ENCODE measurements at regions not wholly inside any gene's neighbourhood (a gene's known extent, or its start where the extent isn't known, plus 50 kb on each side); places are given as distances from the start of the nearest gene placed in this dataset.

DNA sequence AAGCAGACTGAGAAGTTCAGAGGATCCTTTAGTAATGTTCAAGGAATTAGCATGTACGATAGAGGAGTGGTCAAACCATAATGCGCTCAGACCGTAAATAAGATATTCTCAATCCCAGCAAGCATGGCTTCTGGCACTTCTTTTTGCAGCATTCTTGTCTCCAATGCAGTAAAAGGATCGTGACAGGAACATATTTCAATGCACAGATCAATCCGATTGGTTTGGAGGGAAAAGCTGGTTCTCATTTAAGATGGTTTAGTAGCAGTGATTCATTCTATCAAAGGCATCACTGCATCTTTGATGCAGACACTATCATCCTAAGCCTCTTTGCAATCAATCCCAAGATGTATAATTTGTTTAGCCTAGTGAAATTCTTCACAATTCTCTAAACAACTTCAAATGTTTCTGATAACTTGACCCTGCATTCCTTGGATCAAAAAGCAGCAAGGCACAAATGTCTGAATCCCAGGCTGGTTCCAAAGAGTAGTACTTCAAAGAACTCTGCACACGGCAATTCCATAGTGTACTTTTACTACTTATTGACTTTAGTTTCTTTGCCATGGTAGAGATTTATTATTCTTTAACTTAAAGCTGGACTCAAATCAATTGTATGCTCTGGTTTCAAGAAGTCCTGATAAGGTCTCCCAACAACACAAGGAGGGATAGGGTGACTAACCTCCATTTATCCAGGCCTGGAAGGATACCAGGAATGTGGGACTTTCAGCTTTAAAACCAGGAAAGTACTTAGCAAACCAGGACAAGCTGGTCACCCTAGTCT lies 96.8 kb upstream of the MDM1 start:
- Histone ChIP-seq H3K4me1 (ENCODE audit: insufficient read depth, poor library complexity, severe bottlenecking) (no peaks in the 10 kb centered on the region), H3K9me3 (ENCODE audit: severe bottlenecking) (no peaks in the 10 kb centered on the region), H3K36me3 (ENCODE audit: low read depth) (no peaks in the 10 kb centered on the region), H3K4me3 (ENCODE audit: severe bottlenecking) (no peak overlapping the region), H3K27ac (ENCODE audit: poor library complexity, severe bottlenecking) (no peak overlapping the region), H3K27me3 (ENCODE audit: insufficient read depth, poor library complexity, severe bottlenecking) (no peaks in the 10 kb centered on the region)
- ATAC-seq (ENCODE audit: low read depth) (no peak), DNase-seq (ENCODE audit: low spot score) (no peak)
- TF ChIP-seq, protein P1, sequence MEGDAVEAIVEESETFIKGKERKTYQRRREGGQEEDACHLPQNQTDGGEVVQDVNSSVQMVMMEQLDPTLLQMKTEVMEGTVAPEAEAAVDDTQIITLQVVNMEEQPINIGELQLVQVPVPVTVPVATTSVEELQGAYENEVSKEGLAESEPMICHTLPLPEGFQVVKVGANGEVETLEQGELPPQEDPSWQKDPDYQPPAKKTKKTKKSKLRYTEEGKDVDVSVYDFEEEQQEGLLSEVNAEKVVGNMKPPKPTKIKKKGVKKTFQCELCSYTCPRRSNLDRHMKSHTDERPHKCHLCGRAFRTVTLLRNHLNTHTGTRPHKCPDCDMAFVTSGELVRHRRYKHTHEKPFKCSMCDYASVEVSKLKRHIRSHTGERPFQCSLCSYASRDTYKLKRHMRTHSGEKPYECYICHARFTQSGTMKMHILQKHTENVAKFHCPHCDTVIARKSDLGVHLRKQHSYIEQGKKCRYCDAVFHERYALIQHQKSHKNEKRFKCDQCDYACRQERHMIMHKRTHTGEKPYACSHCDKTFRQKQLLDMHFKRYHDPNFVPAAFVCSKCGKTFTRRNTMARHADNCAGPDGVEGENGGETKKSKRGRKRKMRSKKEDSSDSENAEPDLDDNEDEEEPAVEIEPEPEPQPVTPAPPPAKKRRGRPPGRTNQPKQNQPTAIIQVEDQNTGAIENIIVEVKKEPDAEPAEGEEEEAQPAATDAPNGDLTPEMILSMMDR (IDR thresholded peaks at IDR 0.05; ENCODE audit: poor library complexity, severe bottlenecking) = no peak

DNA sequence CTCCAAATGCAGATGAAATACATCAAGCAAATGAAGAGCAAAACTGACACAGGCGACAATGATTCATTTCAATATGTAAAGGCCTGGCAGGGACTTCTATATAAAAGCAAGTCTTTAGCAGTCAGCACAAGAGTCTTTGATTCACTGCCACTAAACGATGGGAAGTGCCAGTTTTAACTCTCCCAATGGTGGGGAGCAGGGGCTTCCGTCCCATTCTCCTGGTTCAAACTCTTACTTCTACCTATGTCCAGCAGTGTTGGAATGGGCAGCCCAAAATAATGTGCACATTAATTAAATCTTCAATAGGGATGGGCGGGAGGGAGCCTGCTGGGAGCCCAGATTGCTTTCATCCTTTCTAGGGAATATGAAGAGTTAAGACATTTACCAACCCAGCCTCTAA lies 97.5 kb upstream of the MDM1 start:
- Histone ChIP-seq H3K27me3 (ENCODE audit: insufficient read depth, poor library complexity, severe bottlenecking) (no peaks in the 10 kb centered on the region), H3K9me3 (ENCODE audit: severe bottlenecking) (no peaks in the 10 kb centered on the region), H3K27ac (ENCODE audit: poor library complexity, severe bottlenecking) (no peak overlapping the region), H3K4me1 (ENCODE audit: insufficient read depth, poor library complexity, severe bottlenecking) (no peaks in the 10 kb centered on the region), H3K4me3 (ENCODE audit: severe bottlenecking) (no peak overlapping the region), H3K36me3 (ENCODE audit: low read depth) (no peaks in the 10 kb centered on the region)
- TF ChIP-seq, protein P1 (IDR thresholded peaks at IDR 0.05; ENCODE audit: poor library complexity, severe bottlenecking) = no peak
- DNase-seq (ENCODE audit: low spot score) (no peak), ATAC-seq (ENCODE audit: low read depth) (no peak)

DNA sequence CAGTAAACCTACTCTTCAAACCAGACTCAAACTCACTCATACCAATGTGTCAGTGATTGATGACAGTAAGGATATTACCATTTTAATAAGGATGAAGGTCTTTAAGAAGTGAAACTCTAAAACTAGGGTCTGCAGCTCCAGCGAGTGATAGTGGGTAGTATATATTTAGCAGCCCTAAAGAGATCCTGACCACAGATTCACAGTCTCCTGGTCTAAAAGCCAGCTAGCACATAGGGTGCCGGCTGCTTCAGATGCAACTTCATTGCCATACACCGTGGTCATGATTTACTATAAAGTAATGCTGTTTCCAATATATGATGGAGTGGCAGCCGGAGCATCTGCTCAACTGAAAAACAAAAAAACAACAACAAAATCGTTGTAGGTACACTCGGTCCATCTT lies 99.6 kb upstream of the MDM1 start:
- DNase-seq (ENCODE audit: low spot score) (no peak), ATAC-seq (ENCODE audit: low read depth) (no peak)
- Histone ChIP-seq H3K27ac (ENCODE audit: poor library complexity, severe bottlenecking) (no peak overlapping the region), H3K4me1 (ENCODE audit: insufficient read depth, poor library complexity, severe bottlenecking) (no peaks in the 10 kb centered on the region), H3K36me3 (ENCODE audit: low read depth) (no peaks in the 10 kb centered on the region), H3K9me3 (ENCODE audit: severe bottlenecking) (no peaks in the 10 kb centered on the region), H3K27me3 (ENCODE audit: insufficient read depth, poor library complexity, severe bottlenecking) (no peaks in the 10 kb centered on the region), H3K4me3 (ENCODE audit: severe bottlenecking) (no peak overlapping the region)
- TF ChIP-seq, protein P1 (IDR thresholded peaks at IDR 0.05; ENCODE audit: poor library complexity, severe bottlenecking) = no peak

DNA sequence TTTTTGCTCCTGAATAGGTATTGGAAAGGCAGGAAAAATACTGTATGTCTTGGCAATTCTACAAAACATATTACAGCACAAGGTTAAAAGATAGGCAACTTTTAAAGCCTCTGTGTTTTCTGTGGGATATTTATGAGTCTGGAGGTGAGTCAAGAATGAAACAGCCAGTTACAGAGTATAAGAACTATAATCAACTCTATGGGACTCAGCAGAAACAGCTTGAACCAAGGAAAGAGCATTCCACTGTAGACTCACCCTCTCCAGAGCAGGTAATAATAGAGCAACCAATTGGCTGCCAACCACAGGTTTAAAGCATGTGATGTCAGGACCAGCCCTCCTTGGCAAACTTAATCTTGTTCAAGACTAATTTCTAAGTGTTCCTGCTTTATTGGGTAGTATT lies 100.5 kb upstream of the MDM1 start:
- TF ChIP-seq, protein P1 (IDR thresholded peaks at IDR 0.05; ENCODE audit: poor library complexity, severe bottlenecking) = no peak
- Histone ChIP-seq H3K9me3 (ENCODE audit: severe bottlenecking) (no peaks in the 10 kb centered on the region), H3K4me3 (ENCODE audit: severe bottlenecking) (no peak overlapping the region), H3K27me3 (ENCODE audit: insufficient read depth, poor library complexity, severe bottlenecking) (no peaks in the 10 kb centered on the region), H3K36me3 (ENCODE audit: low read depth) (no peaks in the 10 kb centered on the region), H3K4me1 (ENCODE audit: insufficient read depth, poor library complexity, severe bottlenecking) (no peaks in the 10 kb centered on the region), H3K27ac (ENCODE audit: poor library complexity, severe bottlenecking) (no peak overlapping the region)
- DNase-seq (ENCODE audit: low spot score) (no peak), ATAC-seq (ENCODE audit: low read depth) (no peak)

Data from RWPE2 (cell line).